ENCODE measurements at regions not wholly inside any gene's neighbourhood (a gene's known extent, or its start where the extent isn't known, plus 50 kb on each side); places are given as distances from the start of the nearest gene placed in this dataset.

DNA sequence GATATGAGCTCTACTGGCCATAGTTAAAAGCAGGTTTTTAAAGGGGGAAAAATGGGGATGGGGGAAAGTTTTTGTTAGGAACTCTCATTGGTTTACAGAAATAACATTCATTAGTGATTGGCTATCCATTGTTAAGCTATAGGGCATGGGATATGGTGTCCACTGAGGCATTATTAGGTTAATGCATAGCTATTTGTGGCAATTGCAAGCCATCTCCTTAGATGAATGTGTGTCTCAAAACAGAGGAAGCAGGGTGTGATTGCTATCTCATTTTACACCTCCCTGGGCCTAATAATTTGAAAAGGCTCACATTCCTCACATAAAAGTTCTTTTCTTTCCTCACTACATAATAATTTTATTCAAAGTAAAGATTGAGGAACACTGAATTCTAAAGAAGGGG is 396.6 kb downstream of the TAFA4 start:
- TF ChIP-seq, protein P1, sequence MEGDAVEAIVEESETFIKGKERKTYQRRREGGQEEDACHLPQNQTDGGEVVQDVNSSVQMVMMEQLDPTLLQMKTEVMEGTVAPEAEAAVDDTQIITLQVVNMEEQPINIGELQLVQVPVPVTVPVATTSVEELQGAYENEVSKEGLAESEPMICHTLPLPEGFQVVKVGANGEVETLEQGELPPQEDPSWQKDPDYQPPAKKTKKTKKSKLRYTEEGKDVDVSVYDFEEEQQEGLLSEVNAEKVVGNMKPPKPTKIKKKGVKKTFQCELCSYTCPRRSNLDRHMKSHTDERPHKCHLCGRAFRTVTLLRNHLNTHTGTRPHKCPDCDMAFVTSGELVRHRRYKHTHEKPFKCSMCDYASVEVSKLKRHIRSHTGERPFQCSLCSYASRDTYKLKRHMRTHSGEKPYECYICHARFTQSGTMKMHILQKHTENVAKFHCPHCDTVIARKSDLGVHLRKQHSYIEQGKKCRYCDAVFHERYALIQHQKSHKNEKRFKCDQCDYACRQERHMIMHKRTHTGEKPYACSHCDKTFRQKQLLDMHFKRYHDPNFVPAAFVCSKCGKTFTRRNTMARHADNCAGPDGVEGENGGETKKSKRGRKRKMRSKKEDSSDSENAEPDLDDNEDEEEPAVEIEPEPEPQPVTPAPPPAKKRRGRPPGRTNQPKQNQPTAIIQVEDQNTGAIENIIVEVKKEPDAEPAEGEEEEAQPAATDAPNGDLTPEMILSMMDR (IDR thresholded peaks at IDR 0.05), result no peak
- no peak for TF ChIP-seq POLR2AphosphoS5 (IDR thresholded peaks at IDR 0.05; ENCODE audit: insufficient read depth in 1 of 2, low read depth in 1 of 2)

Data from vagina (tissue), 2 donors.